WTC11 (cell line): ENCODE measurements at regions not wholly inside any gene's neighbourhood (a gene's known extent, or its start where the extent isn't known, plus 50 kb on each side); places are given as distances from the start of the nearest gene placed in this dataset.

Source experiments
- ATAC-seq: fragments of 200-7000 bp; cut with Tn5 transposase; 2 replicates; pipeline ENCODE4 v1.10.0; 2021; ENCODE audit warnings: mild to moderate bottlenecking, moderate library complexity
- CTCF ChIA-PET: fragments of 300-600 bp; sonication (Branson Sonifier 250); formaldehyde crosslinking; loops from one replicate; lab custom pipeline; 2021; ENCODE audit warnings: antibody characterized with exemption; lab: Charles Lee
- POLR2A ChIA-PET: fragments of 350-600 bp; sonication (Branson Sonifier 250); formaldehyde crosslinking; loops from one replicate; lab custom pipeline; 2021; ENCODE audit warnings: antibody characterized with exemption; lab: Charles Lee
- DNase-seq: peaks from one replicate; pipeline ENCODE4 v3.0.0; 2021; ENCODE audit warnings: low spot score
- H3K27ac Mint-ChIP-seq: 2 replicates; pipeline ENCODE4 v1.8.0; 2021; ENCODE audit warnings: mixed read lengths
- H3K27me3 Mint-ChIP-seq: 2 replicates; pipeline ENCODE4 v1.8.0; 2021; ENCODE audit warnings: low read depth, mild to moderate bottlenecking, moderate library complexity, mixed read lengths
- H3K36me3 Mint-ChIP-seq: 2 replicates; pipeline ENCODE4 v1.8.0; 2021; ENCODE audit warnings: mixed read lengths
- H3K4me1 Mint-ChIP-seq: 2 replicates; pipeline ENCODE4 v1.8.0; 2022; ENCODE audit warnings: mixed read lengths
- H3K4me3 Mint-ChIP-seq: 2 replicates; pipeline ENCODE4 v1.8.0; 2021; ENCODE audit warnings: mild to moderate bottlenecking, moderate library complexity, mixed read lengths
- H3K9me3 Mint-ChIP-seq: 2 replicates; pipeline ENCODE4 v1.8.0; 2021; ENCODE audit warnings: mixed read lengths
- ELF4 ChIP-seq: sonication (generic); formaldehyde crosslinking; IDR thresholded peaks from 2 replicates; pipeline ENCODE4 v1.8.1; 2022; ENCODE audit warnings: low read depth, mild to moderate bottlenecking, moderate library complexity, missing genetic modification reagents
- FOXJ3 ChIP-seq: sonication (generic); formaldehyde crosslinking; IDR thresholded peaks from 2 replicates; pipeline ENCODE4 v1.9.0; 2021; ENCODE audit warnings: missing genetic modification reagents, mild to moderate bottlenecking, borderline replicate concordance
- HMGA2 ChIP-seq: fragments of 250-450 bp; sonication (Bioruptor Pico); IDR thresholded peaks from 2 replicates; pipeline ENCODE4 v1.4.0; 2021; ENCODE audit warnings: mild to moderate bottlenecking, moderate library complexity
- IRF2 ChIP-seq: sonication (generic); formaldehyde crosslinking; IDR thresholded peaks from 2 replicates; pipeline ENCODE4 v1.8.0; 2022; ENCODE audit warnings: low read depth, missing genetic modification reagents, borderline replicate concordance
- JAZF1 ChIP-seq: fragments of 250-450 bp; sonication (Bioruptor Pico); IDR thresholded peaks from 2 replicates; pipeline ENCODE4 v1.9.0; 2021; ENCODE audit warnings: moderate library complexity, mild to moderate bottlenecking, inconsistent platforms
- MYBL2 ChIP-seq: sonication (generic); formaldehyde crosslinking; IDR thresholded peaks from 2 replicates; pipeline ENCODE4 v1.8.1; 2023; ENCODE audit warnings: mild to moderate bottlenecking, moderate library complexity, missing genetic modification reagents
- NFE2L1 ChIP-seq: sonication (generic); formaldehyde crosslinking; IDR thresholded peaks from 2 replicates; pipeline ENCODE4 v1.8.1; 2023; ENCODE audit warnings: missing genetic modification reagents
- PRRX2 ChIP-seq: fragments of 250-450 bp; sonication (Bioruptor Pico); IDR thresholded peaks from 2 replicates; pipeline ENCODE4 v1.8.0; 2021; ENCODE audit warnings: mild to moderate bottlenecking
- RORB ChIP-seq: fragments of 250-450 bp; sonication (Bioruptor Pico); IDR thresholded peaks from 2 replicates; pipeline ENCODE4 v1.9.0; 2021; ENCODE audit warnings: mild to moderate bottlenecking
- SMAD3 ChIP-seq: sonication (generic); formaldehyde crosslinking; IDR thresholded peaks from 2 replicates; pipeline ENCODE4 v1.8.0; 2022; ENCODE audit warnings: missing genetic modification reagents, mild to moderate bottlenecking, borderline replicate concordance
- SOX15 ChIP-seq: fragments of 250-450 bp; sonication (Bioruptor Pico); IDR thresholded peaks from 2 replicates; pipeline ENCODE4 v1.9.0; 2021; ENCODE audit warnings: mild to moderate bottlenecking
- TEAD1 ChIP-seq: sonication (generic); formaldehyde crosslinking; IDR thresholded peaks from 2 replicates; pipeline ENCODE4 v1.8.0; 2022; ENCODE audit warnings: mild to moderate bottlenecking, missing genetic modification reagents
- ZNF138 ChIP-seq: sonication (generic); formaldehyde crosslinking; conservative IDR thresholded peaks from 2 replicates; pipeline ENCODE4 v1.8.1; 2022; ENCODE audit warnings: mild to moderate bottlenecking, moderate library complexity, missing genetic modification reagents
- TF ChIP-seq, protein P1 (sequence below): sonication (generic); formaldehyde crosslinking; IDR thresholded peaks from 2 replicates; pipeline ENCODE4 v1.8.1; 2022; ENCODE audit warnings: low read depth, missing genetic modification reagents, borderline replicate concordance
- TF ChIP-seq, protein P2 (sequence below): sonication (generic); formaldehyde crosslinking; IDR thresholded peaks from 2 replicates; pipeline ENCODE4 v1.8.1; 2023; ENCODE audit warnings: mild to moderate bottlenecking, missing genetic modification reagents
- TF ChIP-seq, protein P3 (sequence below): sonication (generic); formaldehyde crosslinking; IDR thresholded peaks from 2 replicates; pipeline ENCODE4 v1.8.1; 2022; ENCODE audit warnings: mild to moderate bottlenecking, moderate library complexity, missing genetic modification reagents
- TF ChIP-seq, protein P4 (sequence below): sonication (generic); formaldehyde crosslinking; IDR thresholded peaks from 2 replicates; pipeline ENCODE4 v1.8.1; 2023; ENCODE audit warnings: mild to moderate bottlenecking, missing genetic modification reagents, moderate library complexity
- TF ChIP-seq, protein P5 (sequence below): sonication (generic); formaldehyde crosslinking; IDR thresholded peaks from 2 replicates; pipeline ENCODE4 v1.8.1; 2022; ENCODE audit warnings: mild to moderate bottlenecking, missing genetic modification reagents, moderate library complexity, borderline replicate concordance

DNA sequence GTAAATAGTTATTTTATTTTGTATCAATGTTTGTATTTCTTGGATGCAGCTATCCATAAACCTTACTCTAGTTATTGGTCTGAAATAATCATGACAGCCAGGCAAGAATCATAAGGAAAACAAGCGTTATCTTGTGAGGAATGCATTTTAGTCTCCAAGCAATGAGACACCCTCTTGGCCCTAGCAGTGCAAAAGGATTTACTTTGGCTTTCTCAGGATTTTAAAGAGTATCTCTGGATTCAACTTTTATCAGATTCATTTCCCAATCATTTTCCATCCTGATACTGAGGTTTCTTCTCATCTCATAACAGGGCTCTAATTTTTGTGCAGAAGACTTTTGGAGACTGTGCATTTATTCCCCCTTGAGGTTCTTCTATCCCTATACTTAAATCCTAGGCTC, 480.8 kb downstream of the TMX3 start (continued):
- TF ChIP-seq ZNF138, result no peak
- no peak for TF ChIP-seq ELF4 (CRISPR knock-in tag)
- TF ChIP-seq, protein P1, sequence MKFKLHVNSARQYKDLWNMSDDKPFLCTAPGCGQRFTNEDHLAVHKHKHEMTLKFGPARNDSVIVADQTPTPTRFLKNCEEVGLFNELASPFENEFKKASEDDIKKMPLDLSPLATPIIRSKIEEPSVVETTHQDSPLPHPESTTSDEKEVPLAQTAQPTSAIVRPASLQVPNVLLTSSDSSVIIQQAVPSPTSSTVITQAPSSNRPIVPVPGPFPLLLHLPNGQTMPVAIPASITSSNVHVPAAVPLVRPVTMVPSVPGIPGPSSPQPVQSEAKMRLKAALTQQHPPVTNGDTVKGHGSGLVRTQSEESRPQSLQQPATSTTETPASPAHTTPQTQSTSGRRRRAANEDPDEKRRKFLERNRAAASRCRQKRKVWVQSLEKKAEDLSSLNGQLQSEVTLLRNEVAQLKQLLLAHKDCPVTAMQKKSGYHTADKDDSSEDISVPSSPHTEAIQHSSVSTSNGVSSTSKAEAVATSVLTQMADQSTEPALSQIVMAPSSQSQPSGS (CRISPR knock-in tag), result no peak

DNA sequence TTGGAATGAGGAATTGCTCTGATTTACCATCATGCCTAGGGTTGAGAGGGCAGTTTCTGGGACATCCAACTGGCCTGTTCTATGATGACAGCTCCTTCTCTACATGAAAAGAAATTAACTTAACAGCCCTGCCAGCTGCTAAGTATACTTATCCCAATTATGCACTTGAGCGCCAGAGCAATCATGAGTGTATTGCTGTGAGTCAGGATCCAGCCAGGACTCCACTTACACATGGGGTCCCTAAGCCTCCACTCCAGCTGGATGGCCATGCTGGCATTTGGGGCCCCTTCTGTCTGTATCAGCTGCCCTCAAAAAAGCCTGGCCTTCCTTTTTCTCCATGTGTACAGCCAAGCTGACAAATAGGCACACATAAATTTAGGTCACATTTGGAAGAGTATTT, 481.9 kb downstream of the TMX3 start:
- Mint-ChIP-seq H3K36me3 (no peaks in the 10 kb centered on the region), H3K9me3 (0 out of 2 replicates have a peak, but pooled peaks cover 5% of the 10 kb centered on the region), H3K4me1 (no peaks in the 10 kb centered on the region), H3K27ac (no peak overlapping the region), H3K27me3 (no peaks in the 10 kb centered on the region), H3K4me3 (no peak overlapping the region)
- ATAC-seq, result no peak
- no peak for DNase-seq
- TF ChIP-seq MYBL2 (CRISPR knock-in tag), result no peak
- no peak for TF ChIP-seq JAZF1 (CRISPR knock-in tag)
- TF ChIP-seq TEAD1 (CRISPR knock-in tag), result no peak
- TF ChIP-seq, protein P2, sequence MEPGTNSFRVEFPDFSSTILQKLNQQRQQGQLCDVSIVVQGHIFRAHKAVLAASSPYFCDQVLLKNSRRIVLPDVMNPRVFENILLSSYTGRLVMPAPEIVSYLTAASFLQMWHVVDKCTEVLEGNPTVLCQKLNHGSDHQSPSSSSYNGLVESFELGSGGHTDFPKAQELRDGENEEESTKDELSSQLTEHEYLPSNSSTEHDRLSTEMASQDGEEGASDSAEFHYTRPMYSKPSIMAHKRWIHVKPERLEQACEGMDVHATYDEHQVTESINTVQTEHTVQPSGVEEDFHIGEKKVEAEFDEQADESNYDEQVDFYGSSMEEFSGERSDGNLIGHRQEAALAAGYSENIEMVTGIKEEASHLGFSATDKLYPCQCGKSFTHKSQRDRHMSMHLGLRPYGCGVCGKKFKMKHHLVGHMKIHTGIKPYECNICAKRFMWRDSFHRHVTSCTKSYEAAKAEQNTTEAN, result no peak
- TF ChIP-seq FOXJ3 (CRISPR knock-in tag), result no peak
- TF ChIP-seq RORB, result no peak
- no peak for TF ChIP-seq HMGA2
- TF ChIP-seq IRF2, result no peak
- no peak for TF ChIP-seq SMAD3 (CRISPR knock-in tag)
- TF ChIP-seq PRRX2 (CRISPR knock-in tag), result no peak
- TF ChIP-seq SOX15 (CRISPR knock-in tag), result no peak
- TF ChIP-seq, protein P3, sequence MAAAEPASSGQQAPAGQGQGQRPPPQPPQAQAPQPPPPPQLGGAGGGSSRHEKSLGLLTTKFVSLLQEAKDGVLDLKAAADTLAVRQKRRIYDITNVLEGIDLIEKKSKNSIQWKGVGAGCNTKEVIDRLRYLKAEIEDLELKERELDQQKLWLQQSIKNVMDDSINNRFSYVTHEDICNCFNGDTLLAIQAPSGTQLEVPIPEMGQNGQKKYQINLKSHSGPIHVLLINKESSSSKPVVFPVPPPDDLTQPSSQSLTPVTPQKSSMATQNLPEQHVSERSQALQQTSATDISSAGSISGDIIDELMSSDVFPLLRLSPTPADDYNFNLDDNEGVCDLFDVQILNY, result no peak
- CTCF ChIA-PET, result no interaction called here
- POLR2A ChIA-PET, result no interaction called here

DNA sequence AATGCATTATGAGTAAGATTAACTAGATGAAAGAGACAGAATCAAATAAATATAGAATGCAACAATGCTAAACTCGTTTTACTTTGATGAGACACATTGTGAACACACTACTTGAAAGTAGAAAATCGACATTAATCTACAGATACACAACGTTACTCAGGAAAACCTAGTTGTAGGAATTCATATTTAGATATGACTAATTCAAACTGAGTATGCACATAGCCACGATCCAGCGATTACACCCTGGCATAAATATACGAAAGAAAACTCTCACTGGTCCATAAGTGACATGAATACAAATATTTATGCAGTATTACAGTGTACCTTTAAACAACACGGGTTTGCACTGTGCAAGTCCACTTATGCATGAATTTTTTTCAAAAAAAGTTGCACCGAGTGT, 485.6 kb downstream of the TMX3 start:
- H3K27ac Mint-ChIP-seq, result no peak overlapping the region
- H3K4me1 Mint-ChIP-seq, result no peaks in the 10 kb centered on the region
- H3K9me3 Mint-ChIP-seq, result 0 out of 2 replicates have a peak, but pooled peaks cover 5% of the 10 kb centered on the region
- ATAC-seq (no peak), DNase-seq (no peak)
- H3K36me3 Mint-ChIP-seq, result no peaks in the 10 kb centered on the region
- ChIA-PET CTCF (no interaction called here), POLR2A (no interaction called here)
- H3K27me3 Mint-ChIP-seq, result no peaks in the 10 kb centered on the region
- no peak overlapping the region for H3K4me3 Mint-ChIP-seq
- TF ChIP-seq, protein P4, sequence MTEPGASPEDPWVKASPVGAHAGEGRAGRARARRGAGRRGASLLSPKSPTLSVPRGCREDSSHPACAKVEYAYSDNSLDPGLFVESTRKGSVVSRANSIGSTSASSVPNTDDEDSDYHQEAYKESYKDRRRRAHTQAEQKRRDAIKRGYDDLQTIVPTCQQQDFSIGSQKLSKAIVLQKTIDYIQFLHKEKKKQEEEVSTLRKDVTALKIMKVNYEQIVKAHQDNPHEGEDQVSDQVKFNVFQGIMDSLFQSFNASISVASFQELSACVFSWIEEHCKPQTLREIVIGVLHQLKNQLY (CRISPR knock-in tag), result no peak
- no peak for TF ChIP-seq NFE2L1 (CRISPR knock-in tag)
- TF ChIP-seq, protein P5, sequence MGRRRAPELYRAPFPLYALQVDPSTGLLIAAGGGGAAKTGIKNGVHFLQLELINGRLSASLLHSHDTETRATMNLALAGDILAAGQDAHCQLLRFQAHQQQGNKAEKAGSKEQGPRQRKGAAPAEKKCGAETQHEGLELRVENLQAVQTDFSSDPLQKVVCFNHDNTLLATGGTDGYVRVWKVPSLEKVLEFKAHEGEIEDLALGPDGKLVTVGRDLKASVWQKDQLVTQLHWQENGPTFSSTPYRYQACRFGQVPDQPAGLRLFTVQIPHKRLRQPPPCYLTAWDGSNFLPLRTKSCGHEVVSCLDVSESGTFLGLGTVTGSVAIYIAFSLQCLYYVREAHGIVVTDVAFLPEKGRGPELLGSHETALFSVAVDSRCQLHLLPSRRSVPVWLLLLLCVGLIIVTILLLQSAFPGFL (CRISPR knock-in tag), result no peak
